BLaER1 (cell line): ENCODE measurements at regions not wholly inside any gene's neighbourhood (a gene's known extent, or its start where the extent isn't known, plus 50 kb on each side); places are given as distances from the start of the nearest gene placed in this dataset.

Experiments
- H3K27ac ChIP-seq: shearing (Covaris generic); formaldehyde crosslinking; 2 replicates; pipeline ENCODE4 v1.8.1; 2022
- H3K27me3 ChIP-seq: shearing (Covaris generic); formaldehyde crosslinking; 2 replicates; pipeline ENCODE4 v1.8.1; 2022
- H3K36me3 ChIP-seq: shearing (Covaris generic); formaldehyde crosslinking; 2 replicates; pipeline ENCODE4 v1.8.1; 2022
- H3K4me1 ChIP-seq: shearing (Covaris generic); formaldehyde crosslinking; 2 replicates; pipeline ENCODE4 v1.8.1; 2022
- H3K4me2 ChIP-seq: shearing (Covaris generic); formaldehyde crosslinking; 2 replicates; pipeline ENCODE4 v1.8.1; 2022
- H3K4me3 ChIP-seq: shearing (Covaris generic); formaldehyde crosslinking; 2 replicates; pipeline ENCODE4 v1.8.1; 2022
- H3K9ac ChIP-seq: shearing (Covaris generic); formaldehyde crosslinking; 2 replicates; pipeline ENCODE4 v1.8.1; 2022
- H3K9me3 ChIP-seq: shearing (Covaris generic); formaldehyde crosslinking; 2 replicates; pipeline ENCODE4 v1.8.1; 2022
- H4K20me1 ChIP-seq: shearing (Covaris generic); formaldehyde crosslinking; 2 replicates; pipeline ENCODE4 v1.8.1; 2022
- Cebpa-rat ChIP-seq: shearing (Covaris generic); IDR thresholded peaks from 2 replicates; pipeline ENCODE4 v1.8.1; 2022

DNA sequence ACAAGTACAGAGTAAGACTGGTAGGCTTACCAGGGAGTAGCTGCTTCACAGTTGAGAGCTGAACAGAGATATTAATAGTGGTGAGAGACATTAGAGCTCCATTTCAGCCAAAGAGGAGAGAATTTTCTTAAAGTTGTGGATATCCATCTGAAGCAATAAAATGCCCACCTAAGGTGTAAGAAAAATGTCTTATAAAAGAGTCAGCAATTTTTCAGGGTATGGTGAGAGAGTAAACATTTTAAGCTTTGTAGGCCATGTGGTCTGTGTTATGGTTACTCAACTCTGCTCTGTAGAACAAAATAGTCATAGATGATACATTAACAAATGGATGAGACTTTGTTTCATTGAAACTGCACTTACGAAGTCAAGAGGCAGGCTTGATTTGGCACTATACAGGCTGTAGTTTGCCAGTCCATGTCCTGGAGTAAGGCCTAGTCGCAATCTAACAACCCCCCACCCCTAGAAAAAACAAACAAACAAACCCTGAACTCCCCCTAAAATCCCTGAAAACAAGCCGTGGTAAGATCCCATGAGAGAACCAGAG is 945.4 kb upstream of the SEMA6A start:
- H4K20me1 ChIP-seq = no peaks in the 10 kb centered on the region
- H3K4me2 ChIP-seq = no peak overlapping the region
- H3K27ac ChIP-seq = no peak overlapping the region
- no peak overlapping the region for H3K4me3 ChIP-seq
- H3K4me1 ChIP-seq = no peaks in the 10 kb centered on the region
- no peaks in the 10 kb centered on the region for H3K27me3 ChIP-seq
- no peak overlapping the region for H3K9ac ChIP-seq
- 0 out of 2 replicates have a peak, but pooled peaks cover 3% of the 10 kb centered on the region for H3K9me3 ChIP-seq
- no peaks in the 10 kb centered on the region for H3K36me3 ChIP-seq
- TF ChIP-seq Cebpa-rat = no peak

- no peak overlapping the region for H3K4me2 ChIP-seq
- no peaks in the 10 kb centered on the region for H4K20me1 ChIP-seq
- H3K9me3 ChIP-seq = no peaks in the 10 kb centered on the region
- TF ChIP-seq Cebpa-rat = no peak
- no peaks in the 10 kb centered on the region for H3K4me1 ChIP-seq
- H3K9ac ChIP-seq = no peak overlapping the region
- no peak overlapping the region for H3K4me3 ChIP-seq
- no peak overlapping the region for H3K27ac ChIP-seq
- H3K27me3 ChIP-seq = no peaks in the 10 kb centered on the region
- H3K36me3 ChIP-seq = no peaks in the 10 kb centered on the region
These were observed 929.7 kb upstream of the SEMA6A start for GRCh38 chr5:117504305-117504704.

GRCh38 chr5:117497601-117498000 is 923.0 kb upstream of the SEMA6A start:
- no peaks in the 10 kb centered on the region for H3K36me3 ChIP-seq
- no peak for TF ChIP-seq Cebpa-rat
- no peaks in the 10 kb centered on the region for H3K9me3 ChIP-seq
- H3K4me1 ChIP-seq = no peaks in the 10 kb centered on the region
- H3K27me3 ChIP-seq = no peaks in the 10 kb centered on the region
- no peak overlapping the region for H3K4me3 ChIP-seq
- H4K20me1 ChIP-seq = no peaks in the 10 kb centered on the region
- H3K9ac ChIP-seq = no peak overlapping the region
- H3K4me2 ChIP-seq = no peak overlapping the region
- no peak overlapping the region for H3K27ac ChIP-seq

DNA sequence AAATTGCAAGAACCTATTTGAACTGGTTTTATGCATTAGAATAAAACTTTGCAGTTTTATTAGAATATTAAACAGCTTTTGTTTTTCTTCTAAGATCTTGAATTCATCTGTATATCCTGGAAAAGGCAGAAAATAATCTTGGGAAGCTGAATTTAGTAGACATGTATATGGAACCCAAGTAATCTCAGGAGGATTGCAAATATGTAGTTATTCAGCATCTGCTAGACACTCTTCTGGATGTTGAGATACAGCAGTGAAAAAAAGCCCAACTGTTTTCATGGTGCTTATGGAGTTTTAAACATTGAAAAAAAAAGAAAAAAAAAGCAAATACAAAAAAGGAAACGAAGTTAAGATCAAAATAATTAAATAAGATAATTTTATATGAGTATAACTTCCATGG is 922.2 kb upstream of the SEMA6A start:
- no peaks in the 10 kb centered on the region for H3K27me3 ChIP-seq
- H3K4me2 ChIP-seq = no peak overlapping the region
- no peak for TF ChIP-seq Cebpa-rat
- H3K36me3 ChIP-seq = no peaks in the 10 kb centered on the region
- H3K4me3 ChIP-seq = no peak overlapping the region
- H3K27ac ChIP-seq = no peak overlapping the region
- H3K4me1 ChIP-seq = no peaks in the 10 kb centered on the region
- H4K20me1 ChIP-seq = no peaks in the 10 kb centered on the region
- H3K9ac ChIP-seq = no peak overlapping the region
- no peaks in the 10 kb centered on the region for H3K9me3 ChIP-seq

DNA sequence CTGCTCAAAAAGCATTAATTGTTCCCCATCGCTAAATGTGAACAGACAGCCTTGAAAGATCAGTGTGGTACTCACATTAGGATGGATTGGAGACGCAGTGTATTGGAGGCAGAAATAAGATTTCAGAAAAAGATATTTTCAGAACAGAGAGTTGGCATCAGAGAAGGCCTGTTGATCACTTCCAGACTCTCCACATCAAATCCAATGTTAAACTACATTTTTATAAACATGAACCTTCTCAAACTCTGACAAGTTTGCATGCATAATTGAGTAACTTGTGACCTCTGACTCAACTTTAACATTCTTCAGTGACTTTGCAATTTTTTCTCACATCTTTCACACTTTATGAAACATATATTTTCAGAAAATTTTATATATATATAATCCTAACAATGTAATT is 919.6 kb upstream of the SEMA6A start:
- TF ChIP-seq Cebpa-rat = no peak
- H3K4me2 ChIP-seq = no peak overlapping the region
- H3K27ac ChIP-seq = no peak overlapping the region
- no peaks in the 10 kb centered on the region for H3K4me1 ChIP-seq
- no peaks in the 10 kb centered on the region for H3K9me3 ChIP-seq
- no peak overlapping the region for H3K4me3 ChIP-seq
- no peaks in the 10 kb centered on the region for H3K36me3 ChIP-seq
- H4K20me1 ChIP-seq = no peaks in the 10 kb centered on the region
- no peaks in the 10 kb centered on the region for H3K27me3 ChIP-seq
- H3K9ac ChIP-seq = no peak overlapping the region

DNA sequence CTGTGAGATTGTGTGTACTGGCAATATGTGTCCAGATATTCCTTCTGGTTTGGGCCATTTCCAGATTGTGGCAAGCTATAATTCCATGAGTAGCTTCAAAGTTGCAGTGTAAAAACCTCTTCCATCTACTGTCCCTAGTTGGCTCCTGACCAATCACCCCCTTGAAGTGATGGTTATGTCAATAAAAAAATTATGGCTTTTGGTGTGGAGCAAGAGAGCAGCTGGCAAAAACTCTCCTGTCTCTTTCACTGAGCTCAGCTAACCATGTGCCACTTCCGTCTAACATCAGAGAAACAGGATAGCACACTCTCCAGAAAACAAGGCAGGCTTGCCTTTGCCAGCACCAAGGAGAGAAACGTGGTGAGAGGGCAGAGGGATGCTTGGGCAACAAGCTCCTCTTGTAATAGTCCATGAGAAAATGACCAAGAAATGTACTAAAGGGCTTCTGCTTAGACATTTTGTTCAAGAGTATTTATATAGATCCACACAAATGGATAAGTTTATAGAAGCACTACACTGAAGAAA is 914.4 kb upstream of the SEMA6A start:
- Histone ChIP-seq H4K20me1 (no peaks in the 10 kb centered on the region), H3K4me3 (no peak overlapping the region), H3K36me3 (no peaks in the 10 kb centered on the region), H3K9ac (no peak overlapping the region), H3K27me3 (no peaks in the 10 kb centered on the region), H3K4me2 (no peak overlapping the region), H3K27ac (no peak overlapping the region), H3K4me1 (no peaks in the 10 kb centered on the region), H3K9me3 (no peaks in the 10 kb centered on the region)
- TF ChIP-seq Cebpa-rat = no peak

DNA sequence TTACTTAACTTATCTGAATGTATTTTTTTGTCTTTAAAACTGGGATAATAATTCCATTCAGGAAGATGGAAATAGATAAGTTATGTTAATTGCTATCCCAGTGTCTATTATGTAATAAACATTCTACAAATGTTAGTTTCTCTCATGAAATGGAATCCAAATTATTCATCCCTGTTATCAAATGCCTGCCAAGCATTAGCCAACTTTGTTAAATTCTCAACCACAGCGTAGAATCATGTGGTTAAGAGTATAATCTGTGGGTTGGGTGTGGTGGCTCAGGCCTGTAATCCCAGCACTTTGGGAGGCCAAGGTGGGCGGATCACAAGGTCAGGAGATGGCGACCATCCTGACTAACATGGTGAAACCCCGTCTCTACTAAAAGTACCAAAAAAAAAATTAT is 912.9 kb upstream of the SEMA6A start:
- TF ChIP-seq Cebpa-rat = no peak
- Histone ChIP-seq H4K20me1 (no peaks in the 10 kb centered on the region), H3K9me3 (no peaks in the 10 kb centered on the region), H3K27ac (no peak overlapping the region), H3K4me2 (no peak overlapping the region), H3K9ac (no peak overlapping the region), H3K4me3 (no peak overlapping the region), H3K27me3 (no peaks in the 10 kb centered on the region), H3K36me3 (no peaks in the 10 kb centered on the region), H3K4me1 (no peaks in the 10 kb centered on the region)

DNA sequence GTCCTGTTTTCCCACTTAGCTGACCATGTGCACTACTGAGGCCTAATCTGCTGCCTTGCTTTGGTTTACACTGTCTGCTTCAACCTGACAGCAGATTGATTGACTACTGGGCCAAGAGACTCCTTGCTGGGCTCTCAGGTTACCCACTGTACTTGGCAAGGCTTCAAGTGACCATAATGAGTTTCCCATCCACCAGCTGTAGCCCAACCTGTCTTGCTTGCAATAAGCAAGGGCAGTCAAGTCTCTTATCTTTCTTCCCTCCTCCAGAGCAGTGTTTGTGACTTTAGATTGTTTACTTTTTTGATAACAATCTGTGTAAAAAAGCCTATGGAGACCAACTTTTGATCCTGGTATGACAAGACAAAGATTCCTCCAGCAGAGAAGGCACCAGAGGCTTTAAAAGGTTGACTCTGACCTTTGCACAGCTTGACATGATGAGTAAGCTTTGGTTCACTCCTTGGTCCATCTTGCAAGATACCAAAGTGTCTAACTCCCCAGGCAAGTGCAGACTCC is 912.3 kb upstream of the SEMA6A start:
- H3K9ac ChIP-seq = no peak overlapping the region
- no peaks in the 10 kb centered on the region for H4K20me1 ChIP-seq
- H3K27me3 ChIP-seq = no peaks in the 10 kb centered on the region
- no peaks in the 10 kb centered on the region for H3K4me1 ChIP-seq
- H3K27ac ChIP-seq = no peak overlapping the region
- H3K9me3 ChIP-seq = no peaks in the 10 kb centered on the region
- H3K4me3 ChIP-seq = no peak overlapping the region
- no peak for TF ChIP-seq Cebpa-rat
- no peaks in the 10 kb centered on the region for H3K36me3 ChIP-seq
- no peak overlapping the region for H3K4me2 ChIP-seq

DNA sequence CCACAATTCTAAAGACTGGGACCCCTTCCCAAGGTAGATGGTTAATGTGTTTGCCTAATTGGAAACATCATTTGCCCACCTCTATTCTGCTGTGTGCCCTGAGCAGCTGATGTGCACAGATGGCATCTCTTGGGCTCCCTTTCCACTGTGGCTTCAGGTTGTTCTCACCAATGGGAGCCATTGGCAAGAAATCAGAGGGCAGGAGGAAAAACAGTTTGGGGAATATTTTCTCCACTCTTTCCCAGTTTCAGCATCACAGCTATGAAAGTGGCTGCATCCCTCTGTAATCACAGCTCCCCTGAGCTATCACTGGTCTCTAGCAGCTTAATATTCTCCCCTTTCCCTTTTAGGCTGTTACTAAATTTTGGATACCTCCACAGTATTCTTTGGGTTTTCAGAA is 911.6 kb upstream of the SEMA6A start:
- no peaks in the 10 kb centered on the region for H3K9me3 ChIP-seq
- H3K4me1 ChIP-seq = no peaks in the 10 kb centered on the region
- no peaks in the 10 kb centered on the region for H3K36me3 ChIP-seq
- no peak overlapping the region for H3K4me3 ChIP-seq
- no peak overlapping the region for H3K27ac ChIP-seq
- H3K4me2 ChIP-seq = no peak overlapping the region
- TF ChIP-seq Cebpa-rat = no peak
- no peaks in the 10 kb centered on the region for H4K20me1 ChIP-seq
- no peak overlapping the region for H3K9ac ChIP-seq
- H3K27me3 ChIP-seq = no peaks in the 10 kb centered on the region

DNA sequence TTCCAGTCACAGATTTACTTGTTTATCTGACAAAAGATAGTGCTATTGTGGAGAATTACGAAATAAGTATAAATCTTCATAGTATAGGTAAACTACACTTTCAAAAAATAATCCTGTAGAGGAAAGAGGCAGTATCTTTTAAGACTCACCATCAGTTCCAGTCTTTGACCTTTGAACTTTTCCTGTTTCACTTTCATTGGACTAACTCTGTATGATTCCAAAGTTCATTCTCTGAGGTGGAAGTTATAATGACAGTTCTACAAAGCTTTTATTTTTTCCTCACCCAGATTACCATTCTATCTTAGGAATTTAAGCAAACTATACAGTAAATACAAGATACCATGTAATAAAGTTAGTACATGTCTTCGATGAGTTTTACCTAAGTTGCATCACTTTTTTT is 901.3 kb upstream of the SEMA6A start:
- no peaks in the 10 kb centered on the region for H3K9me3 ChIP-seq
- H3K27ac ChIP-seq = no peak overlapping the region
- no peaks in the 10 kb centered on the region for H3K36me3 ChIP-seq
- no peak overlapping the region for H3K4me2 ChIP-seq
- H4K20me1 ChIP-seq = no peaks in the 10 kb centered on the region
- no peak overlapping the region for H3K9ac ChIP-seq
- no peak overlapping the region for H3K4me3 ChIP-seq
- H3K27me3 ChIP-seq = no peaks in the 10 kb centered on the region
- H3K4me1 ChIP-seq = no peaks in the 10 kb centered on the region
- no peak for TF ChIP-seq Cebpa-rat

- Histone ChIP-seq H3K27me3 (no peaks in the 10 kb centered on the region), H3K9me3 (no peaks in the 10 kb centered on the region), H3K4me3 (no peak overlapping the region), H3K36me3 (no peaks in the 10 kb centered on the region), H3K4me2 (no peak overlapping the region), H4K20me1 (no peaks in the 10 kb centered on the region), H3K9ac (no peak overlapping the region), H3K4me1 (no peaks in the 10 kb centered on the region), H3K27ac (no peak overlapping the region)
- no peak for TF ChIP-seq Cebpa-rat
These were observed 898.5 kb upstream of the SEMA6A start for GRCh38 chr5:117473165-117473564.
